Ovary (tissue), 7 donors: ENCODE measurements at regions not wholly inside any gene's neighbourhood (a gene's known extent, or its start where the extent isn't known, plus 50 kb on each side); places are given as distances from the start of the nearest gene placed in this dataset.

Experiments
- DNase-seq, 5 donors: peaks; one replicate each; pipeline ENCODE4 v3.0.0-alpha.2; 2019 to 2020
- H3K27ac ChIP-seq, 2 donors: fragments of 200-600 bp; one replicate each; pipeline versions ENCODE4 v1.5.1 to v1.8.0; 2019 to 2022
- H3K27me3 ChIP-seq: fragments of 200-600 bp; one replicate; pipeline ENCODE4 v1.8.0; 2022
- H3K36me3 ChIP-seq: fragments of 200-600 bp; sonication (generic); one replicate; pipeline ENCODE4 v1.5.1; 2019
- H3K4me1 ChIP-seq: one replicate; pipeline ENCODE4 v1.8.1; 2013; ENCODE audit warnings: mild to moderate bottlenecking, moderate library complexity; ENCODE audit not compliant: insufficient read depth
- H3K4me3 ChIP-seq: fragments of 200-600 bp; sonication (generic); one replicate; pipeline ENCODE4 v1.5.1; 2017
- H3K9me3 ChIP-seq, 2 donors: fragments of 200-600 bp in 1 of 2; sonication (generic) in 1 of 2; one replicate each; pipeline versions ENCODE4 v1.5.1 to v1.8.1; 2013 to 2019; ENCODE audit warnings: mild to moderate bottlenecking in 1 of 2, moderate library complexity in 1 of 2
- EP300 ChIP-seq: sonication (generic); formaldehyde crosslinking; IDR thresholded peaks from one replicate; pipeline ENCODE4 v1.6.1; 2017; ENCODE audit warnings: antibody characterized with exemption
- POLR2A ChIP-seq: fragments of 450-650 bp; IDR thresholded peaks from one replicate; pipeline ENCODE4 v1.6.1; 2017; ENCODE audit warnings: antibody characterized with exemption, mild to moderate bottlenecking, moderate library complexity
- WGBS, 3 donors: extraction: QIAGEN DNeasy Blood & Tissue Kit in 1 of 3; methylation state at CpG; one replicate each; pipeline versions ENCODE4 v1.1.5 to v1.1.7; 2013 to 2017; 5-methylcytosine and 5-hydroxymethylcytosine counted together
- intact Hi-C, 4 donors: fragments of 100-400 bp; cut with DNase I; formaldehyde crosslinking; loops; one replicate each; pipeline versions ENCODE4 v1.11.0 to v1.15.1; 2022 to 2023
- TF ChIP-seq, protein P1 (sequence below), 3 donors: fragments of 450-650 bp in 2 of 3; fragments of 200-600 bp in 1 of 3; IDR thresholded peaks; one replicate each; pipeline versions ENCODE4 v1.5.1 to v1.8.0; 2016 to 2022; ENCODE audit warnings: antibody characterized with exemption in 3 of 3, mild to moderate bottlenecking in 1 of 3
- donor health status: DM: no; HTN: no; CAD: no; lungs with moderate emphysema.
- donor health status: DM: no; HTN: no; CAD: no.
- donor health status: Bipolar disorder and iron deficiency.
- donor health status: DM: no; HTN: no; CAD: no.
- donor health status: DM: yes; HTN: yes; CAD: no.

DNA sequence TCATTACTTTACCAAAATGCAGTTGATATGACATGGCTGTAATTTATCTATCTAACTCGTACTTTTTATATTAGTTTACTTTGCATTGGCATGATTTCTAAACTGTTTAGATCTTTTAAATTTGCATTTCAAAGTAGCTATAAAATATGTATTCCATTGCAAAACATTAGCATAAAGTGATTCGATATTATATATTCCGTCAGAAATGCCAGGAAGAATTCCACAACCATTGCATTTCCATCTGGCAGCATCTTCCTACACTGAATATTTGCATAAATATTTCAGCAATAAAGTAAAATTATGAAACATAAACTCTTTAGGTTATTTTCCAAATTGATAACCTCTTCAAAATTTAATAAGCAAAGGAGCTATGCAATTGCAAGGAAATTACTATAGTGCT lies 546.6 kb downstream of the MFSD1 start:
- Histone ChIP-seq H3K36me3 (no peaks in the 10 kb centered on the region), H3K9me3 (no peaks in the 10 kb centered on the region), H3K4me3 (no peak overlapping the region), H3K27ac (no peak overlapping the region), H3K27me3 (no peaks in the 10 kb centered on the region), H3K4me1 (no peaks in the 10 kb centered on the region)
- WGBS, 3 donors, result 78 to 84% (median 83%) methylated on average over 3 of the region's 3 CpGs
- TF ChIP-seq, protein P1, sequence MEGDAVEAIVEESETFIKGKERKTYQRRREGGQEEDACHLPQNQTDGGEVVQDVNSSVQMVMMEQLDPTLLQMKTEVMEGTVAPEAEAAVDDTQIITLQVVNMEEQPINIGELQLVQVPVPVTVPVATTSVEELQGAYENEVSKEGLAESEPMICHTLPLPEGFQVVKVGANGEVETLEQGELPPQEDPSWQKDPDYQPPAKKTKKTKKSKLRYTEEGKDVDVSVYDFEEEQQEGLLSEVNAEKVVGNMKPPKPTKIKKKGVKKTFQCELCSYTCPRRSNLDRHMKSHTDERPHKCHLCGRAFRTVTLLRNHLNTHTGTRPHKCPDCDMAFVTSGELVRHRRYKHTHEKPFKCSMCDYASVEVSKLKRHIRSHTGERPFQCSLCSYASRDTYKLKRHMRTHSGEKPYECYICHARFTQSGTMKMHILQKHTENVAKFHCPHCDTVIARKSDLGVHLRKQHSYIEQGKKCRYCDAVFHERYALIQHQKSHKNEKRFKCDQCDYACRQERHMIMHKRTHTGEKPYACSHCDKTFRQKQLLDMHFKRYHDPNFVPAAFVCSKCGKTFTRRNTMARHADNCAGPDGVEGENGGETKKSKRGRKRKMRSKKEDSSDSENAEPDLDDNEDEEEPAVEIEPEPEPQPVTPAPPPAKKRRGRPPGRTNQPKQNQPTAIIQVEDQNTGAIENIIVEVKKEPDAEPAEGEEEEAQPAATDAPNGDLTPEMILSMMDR (IDR thresholded peaks at IDR 0.05), result no peak
- no peak for TF ChIP-seq POLR2A
- TF ChIP-seq EP300, result no peak
- DNase-seq, result no peak
- intact Hi-C loops, result no loop called here

DNA sequence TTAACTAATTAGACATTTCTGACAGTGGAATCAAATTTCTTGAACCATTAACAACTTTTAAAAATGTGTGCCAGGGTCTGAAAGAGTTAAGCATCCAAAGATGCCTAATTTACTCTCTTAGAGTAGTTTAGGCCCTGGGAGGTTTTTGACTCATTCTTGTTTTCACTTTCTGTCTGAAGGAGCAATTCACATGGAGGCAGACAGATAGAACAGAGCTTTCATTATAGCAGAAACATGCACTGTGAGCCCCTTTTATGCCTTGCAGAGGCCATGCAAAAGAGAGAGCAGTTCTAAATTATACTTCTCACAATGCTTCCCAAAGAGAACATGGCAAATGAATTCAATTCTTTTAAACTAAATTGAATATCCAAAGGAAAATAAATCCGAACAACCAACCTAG lies 554.8 kb downstream of the MFSD1 start:
- TF ChIP-seq POLR2A (no peak), EP300 (no peak)
- TF ChIP-seq, protein P1 (IDR thresholded peaks at IDR 0.05), result no peak
- Histone ChIP-seq H3K4me3 (no peak overlapping the region), H3K4me1 (no peaks in the 10 kb centered on the region), H3K9me3 (no peaks in the 10 kb centered on the region), H3K36me3 (no peaks in the 10 kb centered on the region), H3K27me3 (no peaks in the 10 kb centered on the region), H3K27ac (no peak overlapping the region)
- WGBS, 3 donors, result 69 to 81% (median 80%) methylated on average over 1 of the region's 1 CpG
- DNase-seq, result no peak
- intact Hi-C loops, result no loop called here

DNA sequence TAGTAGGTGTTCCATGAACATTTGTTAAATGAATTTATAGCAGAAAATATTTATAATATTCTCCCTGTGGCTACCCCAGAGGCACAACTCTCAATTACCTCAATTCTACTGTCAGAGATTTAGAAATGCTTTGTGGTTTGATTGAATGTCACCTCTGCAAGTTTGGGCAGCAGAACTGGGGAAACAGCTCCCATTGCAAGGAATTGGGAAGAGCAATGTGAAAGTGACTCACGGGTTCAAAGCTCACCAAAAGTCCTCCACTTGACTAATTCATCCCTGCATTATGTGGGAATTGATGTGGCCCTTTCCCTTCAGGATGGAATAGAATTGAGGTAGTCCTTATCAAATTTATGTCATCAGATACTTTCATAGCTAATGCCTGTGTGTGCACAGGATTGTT lies 562.7 kb downstream of the MFSD1 start:
- no peaks in the 10 kb centered on the region for H3K9me3 ChIP-seq
- H3K27me3 ChIP-seq, result no peaks in the 10 kb centered on the region
- intact Hi-C loops, result no loop called here
- H3K4me3 ChIP-seq, result no peak overlapping the region
- no peak for DNase-seq
- 63 to 69% (median 68%) methylated on average over 1 of the region's 1 CpG for WGBS, 3 donors
- H3K36me3 ChIP-seq, result no peaks in the 10 kb centered on the region
- TF ChIP-seq EP300 (no peak), POLR2A (no peak)
- TF ChIP-seq, protein P1 (IDR thresholded peaks at IDR 0.05), result no peak
- no peaks in the 10 kb centered on the region for H3K4me1 ChIP-seq
- no peak overlapping the region for H3K27ac ChIP-seq

DNA sequence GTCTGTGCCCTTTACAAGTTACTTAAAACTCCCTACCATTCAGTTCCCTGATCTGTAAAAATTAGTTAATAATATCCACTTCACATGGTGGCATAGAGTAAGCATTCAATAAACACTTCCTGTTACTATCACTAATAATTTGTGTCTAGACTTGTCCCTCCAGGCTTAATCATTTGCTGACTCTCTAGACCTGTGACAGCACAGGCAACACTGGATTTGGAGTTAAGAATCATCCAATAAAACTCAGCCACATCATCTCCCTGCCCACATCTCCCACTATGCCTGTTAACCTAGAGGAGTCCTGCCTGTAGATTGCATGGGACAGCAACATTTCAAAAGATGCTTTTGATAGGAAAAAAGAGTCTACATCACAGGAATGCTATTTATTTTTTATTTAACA lies 564.6 kb downstream of the MFSD1 start:
- no peaks in the 10 kb centered on the region for H3K9me3 ChIP-seq
- H3K27ac ChIP-seq, result no peak overlapping the region
- no peaks in the 10 kb centered on the region for H3K36me3 ChIP-seq
- H3K4me1 ChIP-seq, result no peaks in the 10 kb centered on the region
- no peak overlapping the region for H3K4me3 ChIP-seq
- intact Hi-C loops, result no loop called here
- no peak for DNase-seq
- H3K27me3 ChIP-seq, result no peaks in the 10 kb centered on the region
- no peak for TF ChIP-seq POLR2A
- TF ChIP-seq, protein P1 (IDR thresholded peaks at IDR 0.05), result no peak
- no peak for TF ChIP-seq EP300

DNA sequence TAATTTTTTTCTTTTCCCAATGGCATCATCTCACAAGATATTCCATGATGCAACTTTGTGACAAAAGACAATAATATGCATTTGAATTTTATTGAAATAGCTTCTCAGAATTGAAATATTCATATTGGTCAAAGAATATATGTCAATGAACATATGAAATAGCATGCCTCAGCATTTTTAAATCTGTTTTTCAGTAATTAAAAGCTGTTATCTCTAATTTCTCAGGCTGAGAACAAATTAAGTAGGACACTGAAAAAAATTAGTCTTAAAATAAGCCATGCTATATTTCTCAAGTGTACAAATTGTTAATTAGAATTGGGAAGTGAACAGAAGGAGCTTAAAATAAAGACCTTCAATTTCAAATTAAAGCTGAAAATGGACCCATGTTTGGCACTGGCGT lies 570.1 kb downstream of the MFSD1 start:
- no peaks in the 10 kb centered on the region for H3K9me3 ChIP-seq
- DNase-seq, result no peak
- no peak overlapping the region for H3K27ac ChIP-seq
- no peaks in the 10 kb centered on the region for H3K27me3 ChIP-seq
- WGBS, 3 donors, result 55 to 64% (median 61%) methylated on average over 1 of the region's 1 CpG
- H3K4me1 ChIP-seq, result no peaks in the 10 kb centered on the region
- intact Hi-C loops, result no loop called here
- no peaks in the 10 kb centered on the region for H3K36me3 ChIP-seq
- TF ChIP-seq, protein P1 (IDR thresholded peaks at IDR 0.05), result no peak
- TF ChIP-seq EP300, result no peak
- no peak overlapping the region for H3K4me3 ChIP-seq
